NOMO-1 treated with dmso at 0.1 percent for 144 hours (cell line): ENCODE measurements at regions not wholly inside any gene's neighbourhood (a gene's known extent, or its start where the extent isn't known, plus 50 kb on each side); places are given as distances from the start of the nearest gene placed in this dataset.

Experiments
- DNase-seq: peaks from one replicate; lab custom pipeline; 2025; ENCODE audit not compliant: unreplicated experiment; lab: John Stamatoyannopoulos, UW

- peak; percentile 52 for DNase-seq
Measured at GRCh38 chr7:17123020-17123419, 175.4 kb upstream of the AHR start.

GRCh38 chr7:17126413-17127268 lies 171.8 kb upstream of the AHR start:
- no peak for DNase-seq

- no peak for DNase-seq
Measured at GRCh38 chr7:17129218-17129617, 169.2 kb upstream of the AHR start.

GRCh38 chr7:17130281-17131059 lies 168.0 kb upstream of the AHR start:
- DNase-seq = no peak

- DNase-seq = no peak
Measured at GRCh38 chr7:17131060-17131345, 167.4 kb upstream of the AHR start.

GRCh38 chr7:17131983-17132655 lies 166.3 kb upstream of the AHR start:
- DNase-seq = no peak

- no peak for DNase-seq
Measured at GRCh38 chr7:17132726-17133125, 165.7 kb upstream of the AHR start.

- no peak for DNase-seq
Measured at GRCh38 chr7:17133977-17134376, 164.5 kb upstream of the AHR start.

- DNase-seq = no peak
Measured at GRCh38 chr7:17134786-17135185, 163.7 kb upstream of the AHR start.

GRCh38 chr7:17136126-17136525 lies 162.3 kb upstream of the AHR start:
- DNase-seq = no peak

- no peak for DNase-seq
Measured at GRCh38 chr7:17139081-17139480, 159.4 kb upstream of the AHR start.

- DNase-seq = no peak
Measured at GRCh38 chr7:17140406-17140805, 158.0 kb upstream of the AHR start.

GRCh38 chr7:17142831-17143541 lies 155.5 kb upstream of the AHR start:
- DNase-seq = no peak

GRCh38 chr7:17144322-17144721 lies 154.1 kb upstream of the AHR start:
- DNase-seq = no peak

GRCh38 chr7:17146621-17147020 lies 151.8 kb upstream of the AHR start:
- DNase-seq = no peak

- DNase-seq = no peak
Measured at GRCh38 chr7:17147409-17147808, 151.0 kb upstream of the AHR start.

- peak; percentile 65 for DNase-seq
Measured at GRCh38 chr7:17150018-17150417, 148.4 kb upstream of the AHR start.

GRCh38 chr7:17152721-17153120 lies 145.7 kb upstream of the AHR start:
- DNase-seq = peak; percentile 87

GRCh38 chr7:17153536-17153935 lies 144.9 kb upstream of the AHR start:
- no peak for DNase-seq

- DNase-seq = no peak
Measured at GRCh38 chr7:17155529-17155928, 142.9 kb upstream of the AHR start.

- no peak for DNase-seq
Measured at GRCh38 chr7:17158261-17158660, 140.2 kb upstream of the AHR start.
